T-cell (primary cell): ENCODE measurements at regions not wholly inside any gene's neighbourhood (a gene's known extent, or its start where the extent isn't known, plus 50 kb on each side); places are given as distances from the start of the nearest gene placed in this dataset.

Experiments used
- ATAC-seq, 4 experiments: fragments of 200-7000 bp in 3 of 4; fragments of 150-1000 bp in 1 of 4; cut with Tn5 transposase; replicated peaks in 1 of 4; 1 replicate in 3 of 4; 2 replicates in 1 of 4; pipeline ENCODE4 v1.10.0; 2021; ENCODE audit warnings: moderate library complexity in 3 of 4, mild to moderate bottlenecking in 2 of 4, moderate number of reproducible peaks in 1 of 4
- CTCF ChIA-PET, 2 donors: fragments of 300-600 bp; sonication (Branson Sonifier 250); formaldehyde crosslinking; loops; one replicate each; lab custom pipeline; 2022; ENCODE audit warnings: antibody characterized with exemption in 2 of 2; lab: Charles Lee
- POLR2A ChIA-PET, 2 donors: fragments of 300-600 bp; sonication (Branson Sonifier 250); formaldehyde crosslinking; loops; one replicate each; lab custom pipeline; 2022; ENCODE audit warnings: antibody characterized with exemption in 2 of 2; lab: Charles Lee
- DNase-seq, 35 experiments: peaks; one replicate each; pipeline versions ENCODE4 v3.0.0 to v3.0.0-alpha.2; 2013 to 2023
- H3K27ac ChIP-seq: one replicate; pipeline ENCODE4 v1.5.1; 2013; ENCODE audit warnings: low read length
- H3K27me3 ChIP-seq, 2 experiments: replicated peaks in 1 of 2; 1 replicate in 1 of 2; 2 replicates in 1 of 2; pipeline versions ENCODE4 v1.6.1 to v1.7.0; 2013; ENCODE audit warnings: low read length in 1 of 2, mixed read lengths in 1 of 2; ENCODE audit not compliant: control insufficient read depth in 2 of 2, insufficient read depth in 2 of 2; ENCODE audit errors: extremely low read depth in 1 of 2
- H3K36me3 ChIP-seq, 2 donors: 1 replicate in 1 of 2; 2 replicates in 1 of 2; pipeline versions ENCODE4 v1.6.1 to v1.7.0; 2013; ENCODE audit warnings: low read length in 1 of 2; ENCODE audit not compliant: control insufficient read depth in 2 of 2, insufficient read depth in 1 of 2; ENCODE audit errors: extremely low read depth in 1 of 2
- H3K4me1 ChIP-seq, 2 experiments: 1 replicate in 1 of 2; 2 replicates in 1 of 2; pipeline versions ENCODE4 v1.6.1 to v1.7.0; 2013; ENCODE audit warnings: low read length in 2 of 2, mixed read lengths in 1 of 2; ENCODE audit not compliant: insufficient read depth in 2 of 2, control insufficient read depth in 1 of 2; ENCODE audit errors: extremely low read depth in 1 of 2
- H3K4me3 ChIP-seq, 2 donors: 1 replicate in 1 of 2; 2 replicates in 1 of 2; pipeline versions ENCODE4 v1.5.1 to v1.7.0; 2013; ENCODE audit warnings: mild to moderate bottlenecking in 2 of 2, low read length in 1 of 2, moderate library complexity in 1 of 2; ENCODE audit not compliant: control insufficient read depth in 1 of 2; ENCODE audit errors: extremely low read depth in 1 of 2
- H3K9me3 ChIP-seq: 2 replicates; pipeline ENCODE4 v1.7.0; 2013
- H3K27ac Mint-ChIP-seq, 2 donors: one replicate each; pipeline ENCODE4 v1.8.0; 2020 to 2021; ENCODE audit warnings: mild to moderate bottlenecking in 2 of 2, mixed read lengths in 2 of 2
- H3K27me3 Mint-ChIP-seq, 2 donors: one replicate each; pipeline ENCODE4 v1.8.0; 2021 to 2022; ENCODE audit warnings: mixed read lengths in 2 of 2
- H3K36me3 Mint-ChIP-seq: one replicate; pipeline ENCODE4 v1.8.0; 2021; ENCODE audit warnings: mixed read lengths
- H3K4me1 Mint-ChIP-seq, 3 donors: one replicate each; pipeline ENCODE4 v1.8.0; 2020 to 2022; ENCODE audit warnings: mixed read lengths in 3 of 3, mild to moderate bottlenecking in 1 of 3
- H3K4me3 Mint-ChIP-seq, 3 donors: one replicate each; pipeline ENCODE4 v1.8.0; 2020 to 2022; ENCODE audit warnings: mild to moderate bottlenecking in 3 of 3, mixed read lengths in 3 of 3, moderate library complexity in 3 of 3
- H3K9me3 Mint-ChIP-seq, 3 donors: one replicate each; pipeline ENCODE4 v1.8.0; 2020 to 2022; ENCODE audit warnings: mixed read lengths in 3 of 3
- WGBS: methylation state at CpG from one replicate; pipeline ENCODE4 v1.1.5; 2013; ENCODE audit warnings: missing lambda C conversion rate; ENCODE audit not compliant: insufficient coverage; 5-methylcytosine and 5-hydroxymethylcytosine counted together

DNA sequence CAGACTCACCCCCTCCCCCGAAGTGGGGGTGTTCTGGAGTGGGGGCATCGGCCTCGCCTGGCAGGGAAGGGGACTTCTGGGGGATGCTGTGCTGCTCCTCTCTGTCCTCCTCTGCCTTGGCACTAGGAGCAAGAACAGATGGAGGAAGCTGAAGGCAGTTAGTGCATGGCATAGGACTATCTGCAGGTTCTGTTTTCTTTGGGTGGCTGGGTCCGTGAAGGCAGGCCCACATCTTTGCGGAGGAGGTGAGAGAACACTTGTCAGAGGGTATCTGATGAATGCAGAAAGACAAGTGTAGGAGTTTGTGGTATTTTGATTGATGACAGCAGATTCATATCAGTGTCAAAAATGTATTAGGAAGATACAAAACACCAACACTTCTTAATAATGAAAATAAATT, 411.4 kb downstream of the TSN start:
- H3K9me3 ChIP-seq = no peaks in the 10 kb centered on the region
- H3K4me1 ChIP-seq = no peaks in the 10 kb centered on the region
- no peaks in the 10 kb centered on the region for H3K27me3 ChIP-seq
- Mint-ChIP-seq H3K27ac (no peak overlapping the region), H3K4me3 (no peak overlapping the region), H3K9me3 (no peaks in the 10 kb centered on the region), H3K4me1 (no peaks in the 10 kb centered on the region), H3K36me3 (no peaks in the 10 kb centered on the region), H3K27me3 (no peaks in the 10 kb centered on the region)
- ATAC-seq = no peak
- 73% methylated on average over 2 of the region's 5 CpGs for WGBS
- no peak overlapping the region for H3K27ac ChIP-seq
- no peaks in the 10 kb centered on the region for H3K36me3 ChIP-seq
- CTCF ChIA-PET = no interaction called here
- POLR2A ChIA-PET = no interaction called here
- DNase-seq = no peak
- H3K4me3 ChIP-seq = no peak overlapping the region

DNA sequence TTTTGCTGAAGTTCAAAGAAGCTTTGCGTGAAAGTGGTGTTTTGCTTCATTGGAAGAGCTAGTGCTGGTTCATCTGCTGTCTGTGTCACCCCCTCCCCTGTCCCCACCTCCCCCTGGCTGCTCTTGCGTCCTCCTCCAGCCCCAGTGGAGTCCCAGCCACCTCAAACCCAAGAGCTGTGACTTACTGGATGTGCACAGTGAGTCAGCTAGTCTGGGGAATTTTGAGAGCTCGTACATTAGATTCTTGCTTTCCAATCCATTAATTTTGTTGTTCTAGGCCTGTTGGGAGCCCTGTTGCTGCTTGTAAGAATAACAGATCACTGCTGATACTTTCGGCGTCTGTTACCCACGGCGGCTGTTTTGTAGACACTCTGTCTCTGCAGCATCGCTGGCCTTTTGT, 412.1 kb downstream of the TSN start:
- DNase-seq (no peak), ATAC-seq (no peak)
- Histone ChIP-seq H3K27me3 (no peaks in the 10 kb centered on the region), H3K4me1 (no peaks in the 10 kb centered on the region), H3K4me3 (no peak overlapping the region), H3K9me3 (no peaks in the 10 kb centered on the region), H3K27ac (no peak overlapping the region), H3K36me3 (no peaks in the 10 kb centered on the region)
- CTCF ChIA-PET = no interaction called here
- Mint-ChIP-seq H3K4me3 (no peak overlapping the region), H3K36me3 (no peaks in the 10 kb centered on the region), H3K9me3 (no peaks in the 10 kb centered on the region), H3K27ac (no peak overlapping the region), H3K27me3 (no peaks in the 10 kb centered on the region), H3K4me1 (no peaks in the 10 kb centered on the region)
- POLR2A ChIA-PET = no interaction called here
- WGBS = 87% methylated on average over 6 of the region's 8 CpGs

DNA sequence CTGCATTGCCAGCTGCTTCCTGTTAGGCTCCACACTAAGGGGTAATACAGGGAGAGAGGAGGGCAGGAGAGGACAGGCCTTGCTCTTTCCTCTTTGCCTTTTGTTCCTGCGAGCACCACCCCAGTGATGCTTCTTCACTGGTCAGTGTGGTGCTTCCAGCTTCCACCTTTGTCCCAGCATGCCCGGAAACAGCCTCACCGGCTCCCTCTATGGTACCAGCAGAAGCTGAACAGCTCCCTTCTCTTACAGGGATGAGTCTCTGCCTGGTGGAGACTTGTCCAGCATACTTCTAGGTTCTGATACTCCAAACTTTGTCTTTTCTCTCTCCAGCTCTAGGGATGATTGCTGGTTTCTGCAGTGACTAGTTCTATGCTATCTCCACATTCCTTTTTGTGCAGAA, 413.3 kb downstream of the TSN start:
- no peaks in the 10 kb centered on the region for H3K36me3 Mint-ChIP-seq
- H3K4me3 ChIP-seq = no peak overlapping the region
- no peaks in the 10 kb centered on the region for H3K4me1 Mint-ChIP-seq
- WGBS = 100% methylated on average over 3 of the region's 3 CpGs
- H3K9me3 Mint-ChIP-seq = no peaks in the 10 kb centered on the region
- ChIA-PET POLR2A (no interaction called here), CTCF (no interaction called here)
- ATAC-seq (no peak), DNase-seq (no peak)
- no peaks in the 10 kb centered on the region for H3K9me3 ChIP-seq
- no peak overlapping the region for H3K4me3 Mint-ChIP-seq
- no peak overlapping the region for H3K27ac ChIP-seq
- no peaks in the 10 kb centered on the region for H3K4me1 ChIP-seq
- H3K27me3 ChIP-seq = no peaks in the 10 kb centered on the region
- no peak overlapping the region for H3K27ac Mint-ChIP-seq
- H3K27me3 Mint-ChIP-seq = no peaks in the 10 kb centered on the region
- H3K36me3 ChIP-seq = no peaks in the 10 kb centered on the region

DNA sequence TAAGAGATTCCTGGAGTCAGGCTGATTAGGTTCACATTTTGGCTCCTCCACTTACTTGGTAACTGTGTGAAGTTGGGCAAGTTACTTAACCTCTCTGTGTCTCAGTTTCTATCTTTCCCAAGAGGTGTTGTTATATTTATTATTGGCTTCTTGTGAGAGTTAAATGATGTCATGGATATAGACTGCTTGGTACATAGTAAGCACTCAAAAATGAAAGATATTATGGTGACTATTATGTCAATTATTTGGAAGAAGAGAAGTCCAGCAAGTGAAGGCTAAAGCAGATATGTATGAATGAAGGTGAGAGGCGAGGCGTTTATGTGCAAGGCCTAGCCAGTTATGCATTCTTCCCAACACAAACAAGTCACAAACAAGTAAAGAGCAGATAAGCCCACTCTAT, 417.4 kb downstream of the TSN start:
- ChIA-PET CTCF (no interaction called here), POLR2A (no interaction called here)
- Histone ChIP-seq H3K36me3 (no peaks in the 10 kb centered on the region), H3K4me3 (no peak overlapping the region), H3K4me1 (no peaks in the 10 kb centered on the region), H3K9me3 (no peaks in the 10 kb centered on the region), H3K27me3 (peaks cover 0 to 2% of the 10 kb centered on the region in 2 experiments), H3K27ac (no peak overlapping the region)
- no peaks in the 10 kb centered on the region for H3K4me1 Mint-ChIP-seq
- DNase-seq (no peak), ATAC-seq (no peak)
- H3K4me3 Mint-ChIP-seq = no peak overlapping the region
- no CpG with 5 or more reads among the region's 2 CpGs for WGBS
- H3K36me3 Mint-ChIP-seq = no peaks in the 10 kb centered on the region
- H3K9me3 Mint-ChIP-seq = no peaks in the 10 kb centered on the region
- H3K27ac Mint-ChIP-seq = no peak overlapping the region
- no peaks in the 10 kb centered on the region for H3K27me3 Mint-ChIP-seq

DNA sequence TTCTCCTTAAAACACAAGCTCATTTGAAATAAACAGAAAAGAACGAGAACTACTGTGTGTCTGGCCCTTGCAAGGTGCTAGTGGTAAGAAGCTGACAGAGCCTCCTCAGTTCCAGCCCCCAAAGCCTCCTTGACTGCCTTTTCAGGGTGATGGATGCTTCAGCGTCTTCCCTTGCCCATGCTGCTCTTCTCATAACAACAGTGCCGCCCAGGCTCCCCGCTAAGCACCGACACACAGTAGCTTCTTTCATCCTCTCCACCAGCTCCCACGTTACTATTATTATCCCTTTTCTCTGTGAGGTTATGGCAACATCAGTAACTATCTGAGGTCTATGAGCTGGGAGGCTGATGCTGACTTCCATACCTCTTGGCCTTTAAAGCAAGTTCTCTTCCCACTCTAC, 418.6 kb downstream of the TSN start:
- Mint-ChIP-seq H3K36me3 (no peaks in the 10 kb centered on the region), H3K4me1 (no peaks in the 10 kb centered on the region), H3K27ac (no peak overlapping the region), H3K27me3 (no peaks in the 10 kb centered on the region), H3K9me3 (peaks cover 0 to 5% (median 0%) of the 10 kb centered on the region in 3 donors), H3K4me3 (no peak overlapping the region)
- H3K36me3 ChIP-seq = no peaks in the 10 kb centered on the region
- DNase-seq (no peak), ATAC-seq (no peak)
- CTCF ChIA-PET = no interaction called here
- no peaks in the 10 kb centered on the region for H3K4me1 ChIP-seq
- WGBS = 89% methylated on average over 4 of the region's 6 CpGs
- POLR2A ChIA-PET = no interaction called here
- no peak overlapping the region for H3K4me3 ChIP-seq
- no peak overlapping the region for H3K27ac ChIP-seq
- H3K27me3 ChIP-seq = peaks cover 0 to 4% of the 10 kb centered on the region in 2 experiments
- H3K9me3 ChIP-seq = no peaks in the 10 kb centered on the region

DNA sequence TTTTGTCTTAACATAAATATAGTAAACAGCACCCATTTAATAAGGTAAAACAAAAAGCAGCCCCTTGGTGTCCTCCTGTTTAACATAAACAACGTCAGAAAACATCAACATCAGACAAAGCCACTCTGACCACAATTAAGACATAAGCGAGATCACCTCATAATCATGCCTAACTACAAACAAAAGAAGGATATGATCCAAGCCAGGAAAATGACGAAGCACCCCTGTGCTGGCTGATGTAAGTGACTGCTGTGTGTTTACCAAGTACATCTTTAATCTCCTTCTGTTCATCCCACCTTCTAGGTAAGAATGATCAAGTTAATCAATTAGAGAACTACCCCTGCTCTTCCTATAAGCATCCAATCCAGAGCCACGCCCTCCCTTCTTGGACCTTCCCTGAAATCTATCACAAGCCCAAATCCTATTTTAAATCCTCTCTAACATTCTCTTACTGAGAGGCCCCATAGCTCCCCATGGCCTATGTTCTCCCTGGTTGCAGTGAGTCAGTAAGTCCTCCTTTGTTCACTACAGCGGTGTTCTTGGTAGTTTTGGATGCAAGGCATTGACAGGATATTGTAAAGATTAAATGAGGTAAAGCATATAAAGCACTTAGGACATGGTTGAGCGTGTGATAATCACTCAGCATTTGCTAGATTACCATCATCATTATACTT, 424.2 kb downstream of the TSN start:
- H3K9me3 Mint-ChIP-seq = peaks cover 0 to 5% (median 0%) of the 10 kb centered on the region in 3 donors
- H3K27ac Mint-ChIP-seq = no peak overlapping the region
- no peaks in the 10 kb centered on the region for H3K36me3 ChIP-seq
- WGBS = 50% methylated on average over 1 of the region's 6 CpGs
- no peak for DNase-seq
- H3K27me3 Mint-ChIP-seq = peaks cover 0 to 1% of the 10 kb centered on the region in 2 donors
- H3K4me1 ChIP-seq = no peaks in the 10 kb centered on the region
- H3K4me1 Mint-ChIP-seq = no peaks in the 10 kb centered on the region
- CTCF ChIA-PET = no interaction called here
- H3K27ac ChIP-seq = no peak overlapping the region
- H3K9me3 ChIP-seq = no peaks in the 10 kb centered on the region
- ATAC-seq = no peak
- no peaks in the 10 kb centered on the region for H3K36me3 Mint-ChIP-seq
- POLR2A ChIA-PET = no interaction called here
- H3K4me3 Mint-ChIP-seq = no peak overlapping the region
- no peak overlapping the region for H3K4me3 ChIP-seq
- peaks cover 0 to 9% of the 10 kb centered on the region in 2 experiments for H3K27me3 ChIP-seq

DNA sequence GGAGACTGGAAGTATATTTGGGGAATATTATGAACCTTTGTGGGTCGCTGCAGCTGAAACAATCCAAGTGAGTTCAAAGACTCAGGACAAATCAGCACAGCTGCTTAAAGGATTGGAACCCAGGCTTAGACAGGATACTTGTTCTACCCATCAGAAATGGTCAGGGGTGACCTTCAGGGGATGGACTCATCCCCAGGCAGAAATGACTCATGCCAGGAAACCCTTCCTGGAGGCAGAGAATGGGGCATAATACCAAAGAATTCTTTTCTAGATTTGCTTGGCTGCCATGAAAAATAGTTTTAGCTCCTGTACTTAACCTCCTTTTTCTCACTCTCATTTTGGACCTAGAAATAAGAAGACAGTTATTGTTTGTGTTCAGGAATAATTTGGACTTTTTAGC, 425.5 kb downstream of the TSN start:
- no peaks in the 10 kb centered on the region for H3K9me3 ChIP-seq
- H3K4me1 ChIP-seq = no peaks in the 10 kb centered on the region
- ATAC-seq (no peak), DNase-seq (no peak)
- CTCF ChIA-PET = no interaction called here
- Mint-ChIP-seq H3K4me3 (no peak overlapping the region), H3K9me3 (peaks cover 0 to 5% (median 0%) of the 10 kb centered on the region in 3 donors), H3K27me3 (peaks cover 0 to 1% of the 10 kb centered on the region in 2 donors), H3K36me3 (no peaks in the 10 kb centered on the region), H3K27ac (no peak overlapping the region), H3K4me1 (no peaks in the 10 kb centered on the region)
- peaks cover 0 to 9% of the 10 kb centered on the region in 2 experiments for H3K27me3 ChIP-seq
- WGBS = 100% methylated on average over 1 of the region's 1 CpG
- H3K36me3 ChIP-seq = no peaks in the 10 kb centered on the region
- no peak overlapping the region for H3K27ac ChIP-seq
- POLR2A ChIA-PET = no interaction called here
- no peak overlapping the region for H3K4me3 ChIP-seq
